ENCODE measurements at regions not wholly inside any gene's neighbourhood (a gene's known extent, or its start where the extent isn't known, plus 50 kb on each side); places are given as distances from the start of the nearest gene placed in this dataset.

DNA sequence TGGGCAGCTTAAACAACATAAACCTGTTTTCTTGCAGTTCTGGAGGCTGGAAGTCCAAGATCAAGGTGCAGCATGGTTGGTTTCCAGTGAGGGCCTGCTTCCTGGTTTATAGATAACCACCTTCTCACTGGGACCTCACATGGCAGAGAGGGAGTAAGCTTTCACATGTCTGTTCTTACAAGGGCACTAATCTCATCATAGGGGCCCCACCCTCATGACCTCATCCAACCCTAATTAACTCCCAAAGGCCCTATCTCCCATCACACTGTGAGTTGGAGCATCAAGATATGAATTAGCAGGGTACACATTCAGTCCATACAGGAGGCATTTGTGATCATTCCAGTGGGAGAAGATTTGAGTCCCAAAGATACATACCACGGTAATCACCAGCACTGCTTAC, 50.5 kb upstream of the GRIN2A start:
- Histone ChIP-seq H3K36me3 (ENCODE audit: control insufficient read depth in 2 of 4, insufficient read depth in 4 of 4, low read length in 3 of 4) (no peaks in the 10 kb centered on the region), H3K27ac (ENCODE audit: low read depth, low read length) (no peak overlapping the region), H3K18ac (ENCODE audit: extremely low read depth, low read length) (no peak overlapping the region), H4K20me1 (replicated peaks in 1 of 2; ENCODE audit: control insufficient read depth in 1 of 2, insufficient read depth in 2 of 2, low read length in 2 of 2) (no peaks in the 10 kb centered on the region), H3K4me1 (replicated peaks in 1 of 4; ENCODE audit: control insufficient read depth in 3 of 4, insufficient read depth in 4 of 4, low read length in 3 of 4) (no peaks in the 10 kb centered on the region), H2AFZ (ENCODE audit: low read length) (no peak overlapping the region), H3K23ac (ENCODE audit: insufficient read length) (no peak overlapping the region), H3K9ac (replicated peaks in 1 of 4; ENCODE audit: extremely low read depth in 1 of 4, low read depth in 3 of 4, low read length in 3 of 4) (no peak overlapping the region), H4K8ac (ENCODE audit: extremely low read depth, insufficient read depth, low read length) (no peak overlapping the region), H2BK20ac (ENCODE audit: low read length) (no peak overlapping the region), H3K4me2 (ENCODE audit: insufficient read depth in 1 of 2, low read depth in 2 of 2, low read length in 2 of 2) (no peak overlapping the region), H2BK5ac (ENCODE audit: low read depth, low read length) (no peak overlapping the region), H2BK12ac (ENCODE audit: low read depth, low read length) (no peak overlapping the region), H2AK5ac (ENCODE audit: low read depth, low read length) (no peak overlapping the region), H3K23me2 (ENCODE audit: low read depth, low read length) (no peaks in the 10 kb centered on the region), H3K9me3 (ENCODE audit: insufficient read depth in 2 of 2, low read depth in 1 of 2, low read length in 1 of 2) (peaks cover 0 to 2% of the 10 kb centered on the region in 2 experiments; a peak in 1 of 4 replicates), H2BK120ac (replicated peaks; ENCODE audit: low read depth, low read length) (no peak overlapping the region), H4K91ac (replicated peaks; ENCODE audit: insufficient read length, low read length) (no peak overlapping the region), H3K4ac (replicated peaks; ENCODE audit: insufficient read length, low read depth, low read length) (no peak overlapping the region), H3K79me1 (ENCODE audit: low read depth, low read length) (no peaks in the 10 kb centered on the region), H4K5ac (ENCODE audit: insufficient read length, low read depth, low read length) (no peak overlapping the region), H3K79me2 (ENCODE audit: control insufficient read depth in 1 of 2, insufficient read depth in 2 of 2, low read length in 2 of 2) (no peaks in the 10 kb centered on the region), H3K27me3 (replicated peaks in 1 of 4; ENCODE audit: control insufficient read depth in 3 of 4, extremely low read depth in 1 of 4, insufficient read depth in 3 of 4, low read length in 3 of 4) (no peaks in the 10 kb centered on the region), H3K4me3 (ENCODE audit: extremely low read depth in 1 of 4, insufficient read depth in 2 of 4, low read depth in 3 of 4, low read length in 4 of 4) (no peak overlapping the region), H3K56ac (replicated peaks; ENCODE audit: insufficient read length, low read depth, low read length) (no peak overlapping the region), H3K14ac (ENCODE audit: insufficient read length) (no peak overlapping the region), H2BK15ac (ENCODE audit: low read length) (no peak overlapping the region)
- POLR2A ChIA-PET (ENCODE audit: partially characterized antibody), result no interaction called here
- DNase-seq (ENCODE audit: low read depth in 1 of 2, low spot score in 2 of 2), result no peak
- no peak for TF ChIP-seq SP2 (IDR thresholded peaks at IDR 0.05; ENCODE audit: low read length)
- TF ChIP-seq BACH1 (IDR thresholded peaks at IDR 0.05; ENCODE audit: low read length), result no peak
- no peak for FAIRE-seq
- WGBS, 2 experiments (ENCODE audit: extremely low coverage in 1 of 2, insufficient coverage in 1 of 2, insufficient read length in 1 of 2, insufficient replicate concordance in 2 of 2, low coverage in 1 of 2, low lambda C conversion rate in 2 of 2, missing lambda C conversion rate in 1 of 2), result 84% methylated on average over 1 of the region's 1 CpG; no CpG with 5 or more reads in 1 of the 2 experiments
- CTCF ChIA-PET (ENCODE audit: partially characterized antibody), result interaction anchor here (1.4 kb wide), 1 partner anchor 24 kb away, joined by 4 read pairs; no protein-coding TSS in a partner anchor

Measured in H1 (cell line).